ENCODE measurements at regions not wholly inside any gene's neighbourhood (a gene's known extent, or its start where the extent isn't known, plus 50 kb on each side); places are given as distances from the start of the nearest gene placed in this dataset.

GRCh38 chr9:13396418-13396817 is 116.9 kb upstream of the MPDZ start (continued):
- TF ChIP-seq ZNF462 (CRISPR knock-in tag; IDR thresholded peaks at IDR 0.05) (no peak), EZH2 (IDR thresholded peaks at IDR 0.05; ENCODE audit: low read depth, unreplicated experiment) (no peak), STAT1 (IDR thresholded peaks at IDR 0.05; ENCODE audit: unreplicated experiment) (no peak), NANOG (IDR thresholded peaks at IDR 0.05; ENCODE audit: borderline replicate concordance) (no peak), EZH2phosphoT487 (IDR thresholded peaks at IDR 0.05; ENCODE audit: unreplicated experiment) (no peak), POLR2AphosphoS5 (IDR thresholded peaks at IDR 0.05; ENCODE audit: low read depth) (no peak), JUNB (IDR thresholded peaks at IDR 0.05; ENCODE audit: unreplicated experiment) (no peak)

GRCh38 chr9:13395156-13395555 is 115.7 kb upstream of the MPDZ start:
- H3K27ac Mint-ChIP-seq = no peak overlapping the region
- no peak for DNase-seq (ENCODE audit: low spot score)
- TF ChIP-seq STAT1 (IDR thresholded peaks at IDR 0.05; ENCODE audit: unreplicated experiment) (no peak), ZNF114 (CRISPR knock-in tag; IDR thresholded peaks at IDR 0.05) (no peak), JUNB (IDR thresholded peaks at IDR 0.05; ENCODE audit: unreplicated experiment) (no peak), EZH2phosphoT487 (IDR thresholded peaks at IDR 0.05; ENCODE audit: unreplicated experiment) (no peak), ETS1 (IDR thresholded peaks at IDR 0.05) (no peak), NANOG (IDR thresholded peaks at IDR 0.05; ENCODE audit: borderline replicate concordance) (no peak), POLR2AphosphoS5 (IDR thresholded peaks at IDR 0.05; ENCODE audit: low read depth) (no peak), ZNF462 (CRISPR knock-in tag; IDR thresholded peaks at IDR 0.05) (no peak)

More at GRCh38 chr9:13395156-13395555, 115.7 kb upstream of the MPDZ start:
- H3K9me3 Mint-ChIP-seq = peaks cover 18% of the 10 kb centered on the region; the same call in 2 of the 3 replicates
- no peak overlapping the region for H2AFZ ChIP-seq
- H3K4me3 Mint-ChIP-seq = no peak overlapping the region
- H3K27me3 Mint-ChIP-seq (ENCODE audit: insufficient read depth, low read depth, poor library complexity) = no peaks in the 10 kb centered on the region
- no peak overlapping the region for H3K27ac ChIP-seq (ENCODE audit: low read depth)
- H3K4me2 ChIP-seq = no peak overlapping the region
- H3K36me3 ChIP-seq (ENCODE audit: insufficient read depth) = no peaks in the 10 kb centered on the region
- H3K4me3 ChIP-seq = no peak overlapping the region
- H3F3A ChIP-seq (replicated peaks; ENCODE audit: low read depth) = no peaks in the 10 kb centered on the region
- no peaks in the 10 kb centered on the region for H4K20me1 ChIP-seq (replicated peaks; ENCODE audit: insufficient read depth)
- no peaks in the 10 kb centered on the region for H3K4me1 ChIP-seq (ENCODE audit: insufficient read depth)
- H3K4me1 Mint-ChIP-seq = no peaks in the 10 kb centered on the region
- no peaks in the 10 kb centered on the region for H3K27me3 ChIP-seq (ENCODE audit: insufficient read depth)
- H3K79me2 ChIP-seq (replicated peaks; ENCODE audit: insufficient read depth) = no peaks in the 10 kb centered on the region
- H3K9me2 ChIP-seq (ENCODE audit: insufficient read depth) = no peaks in the 10 kb centered on the region
- ATAC-seq = no peak
- H3K36me3 Mint-ChIP-seq (ENCODE audit: low read depth) = peaks cover 10% of the 10 kb centered on the region; the same call in 2 of the 3 replicates

Data from GM23338 (cell line).